GM23338 (cell line): ENCODE measurements at regions not wholly inside any gene's neighbourhood (a gene's known extent, or its start where the extent isn't known, plus 50 kb on each side); places are given as distances from the start of the nearest gene placed in this dataset.
"Not testable (repeated sequence)": the region's sequence is repeated elsewhere in the genome, so short reads cannot be mapped to it uniquely, and the experiment has no call there.

Source experiments
- CREB1 ChIP-seq: fragments of 250-450 bp; sonication (Bioruptor Pico); IDR thresholded peaks from 2 replicates; pipeline ENCODE4 v1.5.0; 2020; ENCODE audit warnings: low read depth, mild to moderate bottlenecking, moderate library complexity
- CTCF ChIP-seq, 2 experiments: fragments of 200-600 bp in 1 of 2; sonication (generic) in 1 of 2; conservative IDR thresholded peaks; 2 replicates each; pipeline versions ENCODE4 v1.5.1 to v1.6.1; 2016 to 2017; ENCODE audit warnings: antibody characterized with exemption in 2 of 2, low read depth in 2 of 2, mild to moderate bottlenecking in 2 of 2, moderate library complexity in 1 of 2
- EZH2phosphoT487 ChIP-seq: fragments of 200-600 bp; sonication (generic); IDR thresholded peaks from one replicate; pipeline ENCODE4 v1.8.1; 2018; ENCODE audit warnings: antibody characterized with exemption; ENCODE audit not compliant: unreplicated experiment
- TF ChIP-seq, protein P1 (sequence below): IDR thresholded peaks from 2 replicates; pipeline ENCODE4 v1.6.1; 2016; ENCODE audit warnings: antibody characterized with exemption

DNA sequence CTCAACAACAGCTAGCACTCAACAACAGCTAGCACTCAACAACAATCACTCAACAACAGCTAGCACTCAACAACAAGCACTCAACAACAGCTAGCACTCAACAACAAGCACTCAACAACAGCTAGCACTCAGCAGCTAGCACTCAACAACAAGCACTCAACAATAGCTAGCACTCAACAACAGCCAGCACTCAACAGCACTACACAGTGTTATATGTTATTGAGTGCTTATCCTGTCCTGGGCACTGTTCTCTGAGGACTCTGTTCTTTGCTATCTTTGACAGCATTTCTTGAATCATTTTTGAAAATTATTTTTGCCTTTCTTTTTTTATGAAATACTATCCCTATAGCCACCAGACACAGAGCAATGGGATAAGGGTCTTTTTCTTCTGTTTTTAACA is 176.4 kb downstream of the BCL2L11 start:
- not testable (repeated sequence) for TF ChIP-seq CREB1 (CRISPR knock-in tag); CTCF (conservative IDR thresholded peaks at IDR 0.05; ENCODE audit: low read depth in 2 of 2); EZH2phosphoT487
- TF ChIP-seq, protein P1, sequence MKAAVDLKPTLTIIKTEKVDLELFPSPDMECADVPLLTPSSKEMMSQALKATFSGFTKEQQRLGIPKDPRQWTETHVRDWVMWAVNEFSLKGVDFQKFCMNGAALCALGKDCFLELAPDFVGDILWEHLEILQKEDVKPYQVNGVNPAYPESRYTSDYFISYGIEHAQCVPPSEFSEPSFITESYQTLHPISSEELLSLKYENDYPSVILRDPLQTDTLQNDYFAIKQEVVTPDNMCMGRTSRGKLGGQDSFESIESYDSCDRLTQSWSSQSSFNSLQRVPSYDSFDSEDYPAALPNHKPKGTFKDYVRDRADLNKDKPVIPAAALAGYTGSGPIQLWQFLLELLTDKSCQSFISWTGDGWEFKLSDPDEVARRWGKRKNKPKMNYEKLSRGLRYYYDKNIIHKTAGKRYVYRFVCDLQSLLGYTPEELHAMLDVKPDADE: not testable (repeated sequence)
